Adipocyte (in vitro differentiated cells): ENCODE measurements at regions not wholly inside any gene's neighbourhood (a gene's known extent, or its start where the extent isn't known, plus 50 kb on each side); places are given as distances from the start of the nearest gene placed in this dataset.

Source experiments
- DNase-seq: peaks from one replicate; pipeline ENCODE4 v3.0.0-alpha.2; 2015; ENCODE audit warnings: low read depth
- H3K27me3 ChIP-seq: replicated peaks from 2 replicates; pipeline ENCODE4 v1.7.0; 2013; ENCODE audit warnings: mild to moderate bottlenecking, low read length, moderate library complexity; ENCODE audit not compliant: control insufficient read depth, insufficient read depth
- H3K36me3 ChIP-seq: 2 replicates; pipeline ENCODE4 v1.7.0; 2013; ENCODE audit warnings: low read length, mild to moderate bottlenecking, moderate library complexity; ENCODE audit not compliant: control insufficient read depth, insufficient read depth, severe bottlenecking
- H3K4me1 ChIP-seq: 2 replicates; pipeline ENCODE4 v1.7.0; 2013; ENCODE audit warnings: mild to moderate bottlenecking, low read length, moderate library complexity; ENCODE audit not compliant: control insufficient read depth, insufficient read depth
- H3K4me3 ChIP-seq: 2 replicates; pipeline ENCODE4 v1.7.0; 2013; ENCODE audit warnings: mild to moderate bottlenecking, low read length, moderate library complexity
- H3K9ac ChIP-seq: 2 replicates; pipeline ENCODE4 v1.7.0; 2013; ENCODE audit warnings: mild to moderate bottlenecking, low read length, moderate library complexity
- H3K9me3 ChIP-seq: 2 replicates; pipeline ENCODE4 v1.7.0; 2013; ENCODE audit warnings: mild to moderate bottlenecking, low read length, moderate library complexity; ENCODE audit not compliant: control insufficient read depth

- H3K9me3 ChIP-seq = peaks cover 5% of the 10 kb centered on the region
- H3K36me3 ChIP-seq = no peaks in the 10 kb centered on the region
- H3K9ac ChIP-seq = no peak overlapping the region
- no peak overlapping the region for H3K4me3 ChIP-seq
- DNase-seq = no peak
- no peaks in the 10 kb centered on the region for H3K27me3 ChIP-seq
- no peaks in the 10 kb centered on the region for H3K4me1 ChIP-seq
Observed at GRCh38 chr18:57991552-57991951, 52.5 kb upstream of the NEDD4L start.

- no peak overlapping the region for H3K4me3 ChIP-seq
- H3K9me3 ChIP-seq = peaks cover 5% of the 10 kb centered on the region
- no peaks in the 10 kb centered on the region for H3K4me1 ChIP-seq
- no peaks in the 10 kb centered on the region for H3K36me3 ChIP-seq
- no peak for DNase-seq
- no peak overlapping the region for H3K9ac ChIP-seq
- H3K27me3 ChIP-seq = no peaks in the 10 kb centered on the region
Observed at GRCh38 chr18:57989536-57989935, 54.5 kb upstream of the NEDD4L start.

- Histone ChIP-seq H3K27me3 (peaks cover 4% of the 10 kb centered on the region), H3K9me3 (peaks cover 5% of the 10 kb centered on the region), H3K4me1 (no peaks in the 10 kb centered on the region), H3K4me3 (no peak overlapping the region), H3K36me3 (no peaks in the 10 kb centered on the region), H3K9ac (no peak overlapping the region)
- DNase-seq = no peak
Observed at GRCh38 chr18:57984490-57985115, 59.4 kb upstream of the NEDD4L start.

GRCh38 chr18:57983965-57984364, 60.1 kb upstream of the NEDD4L start:
- Histone ChIP-seq H3K9me3 (peaks cover 5% of the 10 kb centered on the region), H3K4me1 (no peaks in the 10 kb centered on the region), H3K4me3 (no peak overlapping the region), H3K36me3 (no peaks in the 10 kb centered on the region), H3K9ac (no peak overlapping the region), H3K27me3 (peaks cover 4% of the 10 kb centered on the region)
- DNase-seq = no peak

GRCh38 chr18:57983472-57983871, 60.6 kb upstream of the NEDD4L start:
- no peaks in the 10 kb centered on the region for H3K36me3 ChIP-seq
- peaks cover 4% of the 10 kb centered on the region for H3K27me3 ChIP-seq
- H3K9me3 ChIP-seq = peaks cover 5% of the 10 kb centered on the region
- H3K4me3 ChIP-seq = no peak overlapping the region
- no peak for DNase-seq
- no peak overlapping the region for H3K9ac ChIP-seq
- no peaks in the 10 kb centered on the region for H3K4me1 ChIP-seq

- Histone ChIP-seq H3K36me3 (no peaks in the 10 kb centered on the region), H3K4me3 (no peak overlapping the region)
- no peak for DNase-seq
Observed at GRCh38 chr18:57982372-57983021, 61.5 kb upstream of the NEDD4L start.

GRCh38 chr18:57981308-57982028, 62.6 kb upstream of the NEDD4L start:
- no peak overlapping the region for H3K9ac ChIP-seq
- H3K4me1 ChIP-seq = no peaks in the 10 kb centered on the region
- H3K9me3 ChIP-seq = no peaks in the 10 kb centered on the region
- H3K27me3 ChIP-seq = peaks cover 4% of the 10 kb centered on the region
- H3K4me3 ChIP-seq = no peak overlapping the region
- DNase-seq = no peak
- H3K36me3 ChIP-seq = no peaks in the 10 kb centered on the region

More at GRCh38 chr18:57982372-57983021, 61.5 kb upstream of the NEDD4L start:
- H3K9ac ChIP-seq = no peak overlapping the region
- H3K27me3 ChIP-seq = peaks cover 4% of the 10 kb centered on the region
- no peaks in the 10 kb centered on the region for H3K9me3 ChIP-seq
- H3K4me1 ChIP-seq = no peaks in the 10 kb centered on the region

- Histone ChIP-seq H3K4me3 (no peak overlapping the region), H3K36me3 (no peaks in the 10 kb centered on the region), H3K4me1 (peaks cover 4% of the 10 kb centered on the region), H3K9ac (no peak overlapping the region), H3K9me3 (no peaks in the 10 kb centered on the region), H3K27me3 (peaks cover 7% of the 10 kb centered on the region)
- no peak for DNase-seq
Observed at GRCh38 chr18:57980573-57981307, 63.3 kb upstream of the NEDD4L start.

GRCh38 chr18:57976230-57976773, 67.7 kb upstream of the NEDD4L start:
- Histone ChIP-seq H3K4me1 (peaks cover 4% of the 10 kb centered on the region), H3K9me3 (no peaks in the 10 kb centered on the region), H3K27me3 (peaks cover 7% of the 10 kb centered on the region), H3K9ac (no peak overlapping the region), H3K4me3 (no peak overlapping the region), H3K36me3 (no peaks in the 10 kb centered on the region)
- DNase-seq = no peak

GRCh38 chr18:57975805-57976204, 68.2 kb upstream of the NEDD4L start:
- Histone ChIP-seq H3K4me1 (peaks cover 4% of the 10 kb centered on the region), H3K4me3 (no peak overlapping the region), H3K36me3 (no peaks in the 10 kb centered on the region), H3K27me3 (peaks cover 7% of the 10 kb centered on the region), H3K9ac (no peak overlapping the region), H3K9me3 (no peaks in the 10 kb centered on the region)
- DNase-seq = no peak
